OCI-LY3 (cell line): ENCODE measurements at regions not wholly inside any gene's neighbourhood (a gene's known extent, or its start where the extent isn't known, plus 50 kb on each side); places are given as distances from the start of the nearest gene placed in this dataset.

ENCODE experiments used
- H2AFZ ChIP-seq: fragments of 200-600, 300-600 bp; shearing (Covaris generic); 2 replicates; pipeline ENCODE4 v1.6.0; 2014; ENCODE audit warnings: antibody characterized with exemption, low read depth, low read length
- H3K27ac ChIP-seq: fragments of 200-600, 300-600 bp; sonication (generic); 2 replicates; pipeline ENCODE4 v1.5.1; 2014; ENCODE audit warnings: mild to moderate bottlenecking, low read length, moderate library complexity, mixed read lengths
- H3K27me3 ChIP-seq: fragments of 200-600, 300-600 bp; sonication (generic); 2 replicates; pipeline ENCODE4 v1.6.1; 2014; ENCODE audit warnings: low read depth, low read length, mixed read lengths
- H3K36me3 ChIP-seq: fragments of 200-600, 300-600 bp; sonication (generic); replicated peaks from 2 replicates; pipeline ENCODE3; 2014; ENCODE audit warnings: low read depth, low read length, mixed read lengths
- H3K4me1 ChIP-seq: fragments of 300-600, 200-600 bp; sonication (generic); 2 replicates; pipeline ENCODE4 v1.6.1; 2014; ENCODE audit warnings: low read length, mixed read lengths
- H3K4me2 ChIP-seq: fragments of 200-600, 300-600 bp; sonication (generic); 2 replicates; pipeline ENCODE4 v1.6.1; 2014; ENCODE audit warnings: low read length, mixed read lengths
- H3K4me3 ChIP-seq: fragments of 300-600, 200-600 bp; sonication (generic); 2 replicates; pipeline ENCODE4 v1.5.1; 2014; ENCODE audit warnings: antibody characterized with exemption, mild to moderate bottlenecking, low read length, moderate library complexity
- H3K79me2 ChIP-seq: fragments of 300-600, 200-600 bp; shearing (Covaris generic); 2 replicates; pipeline ENCODE4 v1.6.1; 2014; ENCODE audit warnings: mild to moderate bottlenecking, low read length, mixed read lengths
- H3K9ac ChIP-seq: fragments of 300-600, 200-600 bp; shearing (Covaris generic); 2 replicates; pipeline ENCODE4 v1.6.0; 2014; ENCODE audit warnings: mild to moderate bottlenecking, low read length, moderate library complexity
- H3K9me3 ChIP-seq: fragments of 200-600, 300-600 bp; shearing (Covaris generic); 2 replicates; pipeline ENCODE4 v1.6.1; 2014; ENCODE audit warnings: low read length, mixed read lengths; ENCODE audit not compliant: insufficient read depth
- H4K20me1 ChIP-seq: fragments of 200-600, 300-600 bp; sonication (generic); 2 replicates; pipeline ENCODE4 v1.6.1; 2016; ENCODE audit warnings: low read length, mixed read lengths; ENCODE audit not compliant: insufficient read depth
- CTCF ChIP-seq: fragments of 200-600, 300-600 bp; sonication (generic); IDR thresholded peaks from 2 replicates; pipeline ENCODE4 v1.5.1; 2014; ENCODE audit warnings: antibody characterized with exemption, low read length, low read depth
- EZH2phosphoT487 ChIP-seq: fragments of 200-600 bp; shearing (Covaris generic); IDR thresholded peaks from 2 replicates; pipeline ENCODE4 v1.6.1; 2018; ENCODE audit warnings: antibody characterized with exemption, mixed run types, low read depth

- Histone ChIP-seq H3K79me2 (no peaks in the 10 kb centered on the region), H3K4me3 (no peak overlapping the region), H3K4me2 (no peak overlapping the region), H4K20me1 (no peaks in the 10 kb centered on the region), H2AFZ (no peak overlapping the region), H3K9me3 (no peaks in the 10 kb centered on the region), H3K27ac (no peak overlapping the region), H3K36me3 (no peaks in the 10 kb centered on the region), H3K27me3 (no peaks in the 10 kb centered on the region), H3K9ac (no peak overlapping the region), H3K4me1 (no peaks in the 10 kb centered on the region)
- TF ChIP-seq CTCF, result no peak
- no peak for TF ChIP-seq EZH2phosphoT487
Measured at GRCh38 chr10:78269060-78269459, 235.4 kb downstream of the RPS24 start.

- no peak overlapping the region for H3K9ac ChIP-seq
- TF ChIP-seq CTCF (no peak), EZH2phosphoT487 (no peak)
- no peak overlapping the region for H3K27ac ChIP-seq
- no peaks in the 10 kb centered on the region for H3K79me2 ChIP-seq
- no peak overlapping the region for H3K4me2 ChIP-seq
- no peaks in the 10 kb centered on the region for H3K9me3 ChIP-seq
- no peaks in the 10 kb centered on the region for H4K20me1 ChIP-seq
- no peak overlapping the region for H2AFZ ChIP-seq
- no peaks in the 10 kb centered on the region for H3K4me1 ChIP-seq
- no peaks in the 10 kb centered on the region for H3K27me3 ChIP-seq
- H3K36me3 ChIP-seq, result no peaks in the 10 kb centered on the region
- no peak overlapping the region for H3K4me3 ChIP-seq
Measured at GRCh38 chr10:78272329-78272728, 238.7 kb downstream of the RPS24 start.

- no peaks in the 10 kb centered on the region for H3K9me3 ChIP-seq
Measured at GRCh38 chr10:78274491-78274890, 240.8 kb downstream of the RPS24 start.

GRCh38 chr10:78276139-78276538, 242.5 kb downstream of the RPS24 start:
- H3K36me3 ChIP-seq, result no peaks in the 10 kb centered on the region
- TF ChIP-seq EZH2phosphoT487 (no peak), CTCF (no peak)
- H3K4me1 ChIP-seq, result no peaks in the 10 kb centered on the region
- no peak overlapping the region for H3K4me3 ChIP-seq
- no peaks in the 10 kb centered on the region for H3K79me2 ChIP-seq
- no peak overlapping the region for H2AFZ ChIP-seq
- no peak overlapping the region for H3K27ac ChIP-seq
- no peaks in the 10 kb centered on the region for H4K20me1 ChIP-seq
- no peaks in the 10 kb centered on the region for H3K27me3 ChIP-seq
- H3K4me2 ChIP-seq, result no peak overlapping the region
- H3K9me3 ChIP-seq, result no peaks in the 10 kb centered on the region
- no peak overlapping the region for H3K9ac ChIP-seq

More at GRCh38 chr10:78274491-78274890, 240.8 kb downstream of the RPS24 start:
- H3K9ac ChIP-seq, result no peak overlapping the region
- no peaks in the 10 kb centered on the region for H3K36me3 ChIP-seq
- H3K4me1 ChIP-seq, result no peaks in the 10 kb centered on the region
- no peak overlapping the region for H3K4me3 ChIP-seq
- no peaks in the 10 kb centered on the region for H3K27me3 ChIP-seq
- no peak for TF ChIP-seq CTCF
- no peak for TF ChIP-seq EZH2phosphoT487
- no peak overlapping the region for H2AFZ ChIP-seq
- no peaks in the 10 kb centered on the region for H3K79me2 ChIP-seq
- H4K20me1 ChIP-seq, result no peaks in the 10 kb centered on the region
- no peak overlapping the region for H3K4me2 ChIP-seq
- H3K27ac ChIP-seq, result no peak overlapping the region
